ENCODE measurements at regions not wholly inside any gene's neighbourhood (a gene's known extent, or its start where the extent isn't known, plus 50 kb on each side); places are given as distances from the start of the nearest gene placed in this dataset.

- Histone ChIP-seq H3K4me1 (no peaks in the 10 kb centered on the region), H3K36me3 (no peaks in the 10 kb centered on the region), H3K4me3 (replicated peaks in 1 of 3) (no peak overlapping the region), H3K27me3 (no peaks in the 10 kb centered on the region), H3K9me3 (no peaks in the 10 kb centered on the region), H3K27ac (no peak overlapping the region)
- intact Hi-C loops (cut with DNase I), result no loop called here
- TF ChIP-seq POLR2A (IDR thresholded peaks at IDR 0.05), result no peak
- no peak for TF ChIP-seq CTCF (IDR thresholded peaks at IDR 0.05)
- 91 to 92% methylated on average over 2 of the region's 2 CpGs for WGBS, 2 donors
- no peak for DNase-seq
Observed at GRCh38 chr3:104165866-104166265, 1200.8 kb upstream of the ALCAM start.

- Histone ChIP-seq H3K9me3 (no peaks in the 10 kb centered on the region), H3K4me3 (replicated peaks in 1 of 3) (no peak overlapping the region), H3K27me3 (no peaks in the 10 kb centered on the region), H3K27ac (no peak overlapping the region), H3K4me1 (no peaks in the 10 kb centered on the region), H3K36me3 (no peaks in the 10 kb centered on the region)
- no peak for DNase-seq
- WGBS, 2 donors, result 87% methylated on average over 3 of the region's 3 CpGs
- TF ChIP-seq CTCF (IDR thresholded peaks at IDR 0.05), result no peak
- no peak for TF ChIP-seq POLR2A (IDR thresholded peaks at IDR 0.05)
- intact Hi-C loops (cut with DNase I), result no loop called here
Observed at GRCh38 chr3:104168386-104168785, 1198.3 kb upstream of the ALCAM start.

GRCh38 chr3:104175696-104176095 is 1191.0 kb upstream of the ALCAM start:
- H3K4me1 ChIP-seq, result no peaks in the 10 kb centered on the region
- H3K36me3 ChIP-seq, result no peaks in the 10 kb centered on the region
- no peak overlapping the region for H3K4me3 ChIP-seq (replicated peaks in 1 of 3)
- no peaks in the 10 kb centered on the region for H3K9me3 ChIP-seq
- TF ChIP-seq POLR2A (IDR thresholded peaks at IDR 0.05) (no peak), CTCF (IDR thresholded peaks at IDR 0.05) (no peak)
- intact Hi-C loops (cut with DNase I), result no loop called here
- 81 to 84% methylated on average over 3 of the region's 3 CpGs for WGBS, 2 donors
- no peak for DNase-seq
- no peaks in the 10 kb centered on the region for H3K27me3 ChIP-seq
- no peak overlapping the region for H3K27ac ChIP-seq

GRCh38 chr3:104176706-104177105 is 1190.0 kb upstream of the ALCAM start:
- Histone ChIP-seq H3K9me3 (no peaks in the 10 kb centered on the region), H3K27ac (no peak overlapping the region), H3K4me1 (no peaks in the 10 kb centered on the region), H3K36me3 (no peaks in the 10 kb centered on the region), H3K4me3 (replicated peaks in 1 of 3) (no peak overlapping the region), H3K27me3 (no peaks in the 10 kb centered on the region)
- TF ChIP-seq CTCF (IDR thresholded peaks at IDR 0.05), result no peak
- no peak for TF ChIP-seq POLR2A (IDR thresholded peaks at IDR 0.05)
- 75 to 78% methylated on average over 1 of the region's 1 CpG for WGBS, 2 donors
- no peak for DNase-seq
- intact Hi-C loops (cut with DNase I), result no loop called here

GRCh38 chr3:104178680-104179079 is 1188.0 kb upstream of the ALCAM start:
- TF ChIP-seq POLR2A (IDR thresholded peaks at IDR 0.05) (no peak), CTCF (IDR thresholded peaks at IDR 0.05) (no peak)

More at GRCh38 chr3:104178680-104179079, 1188.0 kb upstream of the ALCAM start:
- WGBS, 2 donors, result 77 to 80% methylated on average over 3 of the region's 3 CpGs
- Histone ChIP-seq H3K27me3 (no peaks in the 10 kb centered on the region), H3K4me3 (replicated peaks in 1 of 3) (no peak overlapping the region), H3K4me1 (no peaks in the 10 kb centered on the region), H3K9me3 (no peaks in the 10 kb centered on the region), H3K27ac (no peak overlapping the region), H3K36me3 (no peaks in the 10 kb centered on the region)
- DNase-seq, result no peak
- intact Hi-C loops (cut with DNase I), result no loop called here
